ENCODE measurements at regions not wholly inside any gene's neighbourhood (a gene's known extent, or its start where the extent isn't known, plus 50 kb on each side); places are given as distances from the start of the nearest gene placed in this dataset.

GRCh38 chr4:164441109-164441508 lies 312.8 kb upstream of the SMIM31 start:
- DNase-seq, result no peak

DNA sequence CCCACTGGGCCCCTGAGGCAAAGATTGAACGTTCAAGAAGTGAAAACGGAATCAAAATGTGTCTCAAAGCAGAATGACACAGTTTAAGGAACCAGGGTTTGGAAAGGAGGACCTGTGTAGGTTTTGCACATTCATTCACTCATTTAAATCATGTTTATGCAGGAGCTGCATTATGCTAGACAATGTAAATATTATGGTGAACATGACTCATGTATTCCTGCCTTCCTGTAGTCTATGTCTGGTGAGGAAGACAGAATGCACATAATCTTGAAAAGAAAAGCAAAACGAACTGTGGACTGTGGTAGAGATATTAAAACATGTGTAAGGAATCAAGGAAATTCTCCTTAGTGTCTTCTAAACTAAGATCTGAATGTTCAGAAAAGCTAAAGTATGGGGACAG lies 311.8 kb upstream of the SMIM31 start:
- no peak for DNase-seq

DNA sequence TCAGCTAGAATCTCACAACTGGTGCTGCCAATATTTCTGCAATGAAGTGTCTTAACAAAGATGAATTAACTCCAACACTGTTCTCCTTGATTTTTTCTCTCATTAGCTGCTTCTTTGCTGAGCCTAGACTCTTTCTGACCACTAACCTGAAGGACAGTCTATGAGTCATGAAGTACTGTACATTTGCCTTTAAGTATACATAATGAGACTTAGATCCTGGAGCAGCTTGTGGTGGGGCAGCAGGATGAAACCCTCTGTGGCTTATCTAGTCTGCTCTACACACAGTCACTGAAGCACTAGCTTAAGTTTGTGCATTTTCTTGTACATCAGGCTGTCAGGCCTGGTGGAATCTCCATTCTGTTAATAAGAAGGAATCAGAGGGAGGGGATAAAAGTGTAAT lies 307.4 kb upstream of the SMIM31 start:
- DNase-seq, result no peak

DNA sequence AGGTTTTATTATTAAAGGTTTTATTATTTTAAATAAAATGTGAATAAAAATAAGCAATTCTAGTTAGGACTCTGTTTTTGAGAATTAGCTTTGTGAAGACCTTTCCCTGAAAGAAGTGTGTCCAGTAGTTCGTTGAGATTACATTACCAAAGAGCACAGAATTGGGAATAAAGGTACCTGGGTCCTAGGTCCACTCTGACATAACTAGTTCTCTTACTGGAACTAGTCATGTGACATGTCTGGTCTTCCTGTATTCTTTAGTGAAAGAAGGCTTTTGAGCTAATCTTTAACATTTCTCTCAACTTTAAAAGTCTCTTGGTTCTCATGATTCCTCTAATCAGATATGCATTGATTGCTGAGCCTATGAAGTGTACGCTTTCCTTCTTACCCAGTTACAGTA lies 292.0 kb upstream of the SMIM31 start:
- no peak for DNase-seq

GRCh38 chr4:164462471-164462870 lies 291.5 kb upstream of the SMIM31 start:
- DNase-seq, result no peak

- no peak for DNase-seq
These were observed 289.6 kb upstream of the SMIM31 start for GRCh38 chr4:164464313-164464712.

DNA sequence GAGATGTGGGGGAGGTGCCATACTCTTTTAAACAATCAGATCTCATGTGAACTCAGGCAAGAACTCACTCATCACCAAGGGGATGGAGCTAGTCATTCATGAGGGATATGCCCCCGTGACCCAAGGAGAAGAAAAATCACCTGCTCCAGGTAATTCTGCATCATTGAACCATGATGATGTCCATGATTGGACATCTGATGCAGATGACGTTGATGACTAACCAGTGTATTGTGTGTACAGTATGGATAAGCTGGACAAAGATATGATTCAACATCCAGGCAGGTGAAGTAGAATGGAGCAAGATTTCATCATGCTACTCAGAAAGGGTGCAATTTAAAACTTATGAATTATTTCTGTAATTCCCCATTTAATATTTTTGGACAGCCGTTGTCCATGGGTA lies 286.4 kb upstream of the SMIM31 start:
- no peak for DNase-seq

- no peak for DNase-seq
These were observed 272.4 kb upstream of the SMIM31 start for GRCh38 chr4:164481306-164482091.

DNA sequence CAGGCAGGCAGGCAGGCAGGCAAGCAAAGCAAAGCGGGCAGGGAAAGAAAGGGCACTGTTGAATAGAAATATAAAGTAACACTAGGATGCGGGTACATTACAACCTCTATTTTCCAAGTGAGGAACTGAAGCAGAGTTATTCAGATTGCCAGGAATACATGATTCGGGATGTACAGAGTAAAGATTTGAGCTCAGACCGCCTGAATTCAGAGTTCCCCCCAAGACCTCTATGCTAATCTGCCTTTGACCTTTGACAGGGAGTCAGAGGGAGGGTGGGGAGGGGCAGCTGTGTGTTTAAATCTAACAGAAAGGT lies 271.9 kb upstream of the SMIM31 start:
- DNase-seq, result no peak

DNA sequence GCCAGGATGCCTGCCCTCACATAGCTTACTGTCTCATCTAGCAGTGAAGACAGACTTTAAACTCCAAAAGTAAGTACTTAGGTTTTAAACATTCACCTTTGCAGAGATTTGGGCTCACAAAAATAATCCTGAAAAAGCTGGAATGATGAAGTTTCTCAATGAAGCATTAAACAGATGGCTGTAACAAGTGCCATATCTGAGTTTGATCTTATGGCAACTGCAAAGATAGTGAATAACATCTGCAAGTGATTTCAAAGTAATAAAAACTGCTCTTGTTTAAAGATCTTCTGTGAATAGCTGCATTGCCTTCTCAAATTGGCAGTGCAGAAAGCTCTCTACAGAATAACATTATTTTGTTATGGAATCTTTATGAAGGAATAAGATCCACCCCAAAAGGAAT lies 271.2 kb upstream of the SMIM31 start:
- no peak for DNase-seq

DNA sequence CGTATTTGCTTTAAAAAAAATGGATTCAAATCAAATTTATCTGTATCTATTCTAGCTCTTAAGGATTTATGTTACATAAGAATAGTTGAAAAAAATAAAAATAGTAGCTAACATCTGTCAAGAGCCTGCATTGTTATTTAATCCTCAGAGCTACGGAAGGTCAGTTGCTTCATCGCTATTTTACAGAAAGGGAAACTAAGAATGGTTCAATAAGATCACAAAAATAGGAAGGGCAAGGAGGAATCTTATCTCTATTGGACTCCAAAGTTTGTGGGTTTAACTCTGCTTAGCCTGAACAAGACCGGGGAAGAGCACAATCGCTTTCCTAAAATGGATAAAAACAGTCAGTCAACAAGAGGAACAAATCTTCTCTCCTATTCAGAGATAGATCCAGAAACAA lies 270.2 kb upstream of the SMIM31 start:
- DNase-seq, result no peak

GRCh38 chr4:164484551-164484950 lies 269.4 kb upstream of the SMIM31 start:
- no peak for DNase-seq

DNA sequence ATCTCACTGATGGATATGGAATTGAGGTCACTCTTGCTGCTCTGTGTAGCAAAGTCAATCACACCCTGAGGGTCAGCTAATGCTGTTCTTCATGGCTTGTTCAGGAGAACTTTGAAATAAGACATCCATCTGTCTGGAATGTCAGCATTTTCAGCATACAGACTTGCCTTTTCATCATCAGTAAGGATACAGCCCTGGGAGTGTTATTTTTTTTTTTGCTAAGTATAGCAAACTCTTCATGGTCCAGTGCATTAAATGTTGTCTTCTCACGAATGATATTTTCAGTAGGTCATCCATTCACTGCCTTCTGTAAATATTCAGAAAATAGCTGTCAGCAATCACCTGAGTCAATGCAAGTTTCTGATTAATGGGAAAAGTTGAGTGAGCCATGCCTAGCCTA lies 268.8 kb upstream of the SMIM31 start:
- no peak for DNase-seq

- DNase-seq, result no peak
These were observed 265.8 kb upstream of the SMIM31 start for GRCh38 chr4:164488114-164488513.

DNA sequence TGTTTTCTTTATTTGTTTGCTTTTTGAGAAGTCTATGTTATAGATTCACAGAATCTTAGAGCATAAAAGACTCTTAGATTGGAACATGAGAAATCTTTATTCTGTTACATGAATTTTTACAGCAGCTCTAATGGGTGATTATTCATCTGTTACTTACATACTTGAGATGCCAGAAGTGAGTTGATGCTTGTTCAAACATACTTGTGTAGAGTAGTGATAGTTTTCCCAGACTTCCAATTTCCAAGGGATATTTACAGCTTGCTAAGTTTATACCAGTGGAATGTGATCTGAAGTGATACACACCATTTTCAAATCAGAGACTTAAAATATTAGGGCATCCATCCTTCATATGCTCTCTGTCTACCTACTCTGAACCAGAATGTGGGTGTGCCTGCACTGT lies 252.9 kb upstream of the SMIM31 start:
- no peak for DNase-seq

- no peak for DNase-seq
These were observed 250.1 kb upstream of the SMIM31 start for GRCh38 chr4:164503874-164504273.

GRCh38 chr4:164508097-164508496 lies 245.8 kb upstream of the SMIM31 start:
- no peak for DNase-seq

DNA sequence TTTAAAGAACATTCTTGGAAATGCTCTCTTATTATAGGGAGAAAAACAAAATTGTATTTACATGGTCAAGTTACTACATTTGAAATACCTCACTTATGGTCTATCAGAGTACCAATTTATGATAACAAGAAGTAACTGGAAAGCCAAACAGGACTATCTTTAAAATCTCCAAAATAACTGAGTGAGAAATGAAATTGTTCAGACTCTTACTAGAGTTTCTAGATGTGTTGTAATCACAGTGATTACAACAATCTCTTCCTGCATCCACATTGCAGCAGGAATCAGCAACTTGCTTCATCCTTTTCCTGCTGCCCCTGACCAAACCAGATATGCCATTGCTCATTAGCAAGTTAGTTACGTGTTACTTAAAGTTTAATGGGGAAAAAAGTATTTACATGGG lies 245.2 kb upstream of the SMIM31 start:
- no peak for DNase-seq

DNA sequence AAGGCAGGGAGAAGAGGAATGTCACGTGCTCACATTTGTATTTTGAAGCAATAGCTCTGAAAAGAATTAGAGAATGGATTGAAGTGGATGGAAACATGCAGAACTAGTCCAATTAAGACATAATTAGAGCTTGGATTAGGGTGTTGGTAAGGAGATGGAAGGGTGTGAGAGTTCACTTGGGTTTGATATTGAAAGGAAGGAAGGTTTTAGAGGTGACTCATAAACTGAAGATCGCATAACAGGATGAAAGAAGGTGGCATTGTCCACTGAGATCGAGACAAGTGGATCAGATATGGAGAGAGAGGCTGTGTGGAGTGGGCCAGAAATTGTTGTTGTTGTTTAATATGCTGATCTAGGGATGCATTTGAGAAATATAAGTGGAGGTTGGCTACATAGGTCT lies 244.0 kb upstream of the SMIM31 start:
- DNase-seq, result no peak

GRCh38 chr4:164512124-164512523 lies 241.8 kb upstream of the SMIM31 start:
- DNase-seq, result no peak

DNA sequence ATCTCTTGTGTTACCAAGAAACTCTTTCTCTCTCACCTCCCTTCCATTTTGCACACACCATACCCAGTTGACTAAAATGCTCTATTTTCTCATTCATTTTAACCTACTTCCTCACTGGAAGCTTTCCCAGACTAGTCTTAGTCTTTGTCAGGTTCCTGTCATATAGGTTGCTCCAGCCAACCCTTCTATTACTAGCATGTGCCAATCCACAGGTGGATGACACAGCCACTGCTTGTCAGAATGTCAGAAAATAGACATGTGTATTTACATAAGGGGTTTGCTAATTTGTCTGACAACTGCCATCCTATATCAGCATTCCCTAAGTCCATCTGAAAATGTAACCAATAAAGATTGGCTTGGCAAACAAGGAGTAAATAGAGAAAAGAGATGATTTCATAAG lies 239.2 kb upstream of the SMIM31 start:
- no peak for DNase-seq

GRCh38 chr4:164524789-164525188 lies 229.1 kb upstream of the SMIM31 start:
- DNase-seq, result no peak

GRCh38 chr4:164526933-164527583 lies 226.9 kb upstream of the SMIM31 start:
- no peak for DNase-seq

- DNase-seq, result no peak
These were observed 224.9 kb upstream of the SMIM31 start for GRCh38 chr4:164529058-164529457.

GRCh38 chr4:164529486-164529885 lies 224.4 kb upstream of the SMIM31 start:
- DNase-seq, result no peak

All from left hindlimb (tissue), 1 donor.